ENCODE measurements at regions not wholly inside any gene's neighbourhood (a gene's known extent, or its start where the extent isn't known, plus 50 kb on each side); places are given as distances from the start of the nearest gene placed in this dataset.

- TF ChIP-seq CTCF (IDR thresholded peaks at IDR 0.05; ENCODE audit: control insufficient read depth, insufficient read depth, low read depth, low read length, missing control alignments) = no peak
- H3K4me3 ChIP-seq (ENCODE audit: control insufficient read depth, low read depth, low read length) = no peak overlapping the region
- no peak for DNase-seq (ENCODE audit: low read depth)
These were observed 206.3 kb upstream of the ROBO1 start for GRCh38 chr3:79973917-79974595.

GRCh38 chr3:79973482-79973881 lies 205.7 kb upstream of the ROBO1 start:
- DNase-seq (ENCODE audit: low read depth) = no peak
- TF ChIP-seq CTCF (IDR thresholded peaks at IDR 0.05; ENCODE audit: control insufficient read depth, insufficient read depth, low read depth, low read length, missing control alignments) = no peak
- H3K4me3 ChIP-seq (ENCODE audit: control insufficient read depth, low read depth, low read length) = no peak overlapping the region

GRCh38 chr3:79968418-79968817 lies 200.6 kb upstream of the ROBO1 start:
- no peak for TF ChIP-seq CTCF (IDR thresholded peaks at IDR 0.05; ENCODE audit: control insufficient read depth, insufficient read depth, low read depth, low read length, missing control alignments)

GRCh38 chr3:79960594-79960993 lies 192.8 kb upstream of the ROBO1 start:
- DNase-seq (ENCODE audit: low read depth) = no peak
- H3K4me3 ChIP-seq (ENCODE audit: control insufficient read depth, low read depth, low read length) = no peak overlapping the region
- no peak for TF ChIP-seq CTCF (IDR thresholded peaks at IDR 0.05; ENCODE audit: control insufficient read depth, insufficient read depth, low read depth, low read length, missing control alignments)

More at GRCh38 chr3:79968418-79968817, 200.6 kb upstream of the ROBO1 start:
- DNase-seq (ENCODE audit: low read depth) = no peak
- H3K4me3 ChIP-seq (ENCODE audit: control insufficient read depth, low read depth, low read length) = no peak overlapping the region

GRCh38 chr3:79957066-79957465 lies 189.3 kb upstream of the ROBO1 start:
- no peak for TF ChIP-seq CTCF (IDR thresholded peaks at IDR 0.05; ENCODE audit: control insufficient read depth, insufficient read depth, low read depth, low read length, missing control alignments)

GRCh38 chr3:79954756-79955155 lies 187.0 kb upstream of the ROBO1 start:
- H3K4me3 ChIP-seq (ENCODE audit: control insufficient read depth, low read depth, low read length) = no peak overlapping the region
- TF ChIP-seq CTCF (IDR thresholded peaks at IDR 0.05; ENCODE audit: control insufficient read depth, insufficient read depth, low read depth, low read length, missing control alignments) = no peak
- no peak for DNase-seq (ENCODE audit: low read depth)

More at GRCh38 chr3:79957066-79957465, 189.3 kb upstream of the ROBO1 start:
- H3K4me3 ChIP-seq (ENCODE audit: control insufficient read depth, low read depth, low read length) = no peak overlapping the region
- DNase-seq (ENCODE audit: low read depth) = no peak
